CD4-positive, CD25-positive, alpha-beta regulatory T cell (primary cell): ENCODE measurements at regions not wholly inside any gene's neighbourhood (a gene's known extent, or its start where the extent isn't known, plus 50 kb on each side); places are given as distances from the start of the nearest gene placed in this dataset.
"Not testable (repeated sequence)": the region's sequence is repeated elsewhere in the genome, so short reads cannot be mapped to it uniquely, and the experiment has no call there.

Source experiments
- ATAC-seq, 2 donors: fragments of 150-1000 bp; cut with Tn5 transposase; one replicate each; pipeline ENCODE4 v1.10.0; 2021; ENCODE audit warnings: low read depth in 2 of 2, moderate number of reproducible peaks in 2 of 2, moderate library complexity in 1 of 2
- DNase-seq, 3 donors: peaks; one replicate each; pipeline versions ENCODE4 v3.0.0 to v3.0.0-alpha.2; 2012 to 2022; ENCODE audit warnings: mixed read lengths in 1 of 3
- H3K27ac ChIP-seq: one replicate; pipeline ENCODE4 v1.7.0; 2013; ENCODE audit warnings: mild to moderate bottlenecking, low read length; ENCODE audit not compliant: insufficient read depth, poor library complexity, severe bottlenecking
- H3K27me3 ChIP-seq: one replicate; pipeline ENCODE4 v1.7.0; 2013; ENCODE audit warnings: low read length; ENCODE audit not compliant: control insufficient read depth, insufficient read depth
- H3K36me3 ChIP-seq: one replicate; pipeline ENCODE4 v1.7.0; 2013; ENCODE audit warnings: mild to moderate bottlenecking, low read length, moderate library complexity; ENCODE audit not compliant: control insufficient read depth, insufficient read depth
- H3K4me1 ChIP-seq: 2 replicates; pipeline ENCODE4 v1.7.0; 2013; ENCODE audit warnings: mild to moderate bottlenecking, low read length; ENCODE audit not compliant: insufficient read depth, control insufficient read depth, poor library complexity, severe bottlenecking
- H3K4me3 ChIP-seq: one replicate; pipeline ENCODE4 v1.7.0; 2013; ENCODE audit warnings: low read depth, mild to moderate bottlenecking, low read length, moderate library complexity
- H3K9me3 ChIP-seq, 2 experiments: 1 replicate in 1 of 2; 2 replicates in 1 of 2; pipeline ENCODE4 v1.7.0; 2013; ENCODE audit warnings: low read length in 2 of 2, mild to moderate bottlenecking in 1 of 2, moderate library complexity in 1 of 2; ENCODE audit not compliant: control insufficient read depth in 2 of 2
- H3K27ac Mint-ChIP-seq, 3 donors: one replicate each; pipeline ENCODE4 v1.8.0; 2020 to 2022; ENCODE audit warnings: mild to moderate bottlenecking in 3 of 3, mixed read lengths in 3 of 3, moderate library complexity in 2 of 3
- H3K27me3 Mint-ChIP-seq: one replicate; pipeline ENCODE4 v1.8.0; 2022; ENCODE audit warnings: mild to moderate bottlenecking, mixed read lengths
- H3K36me3 Mint-ChIP-seq: one replicate; pipeline ENCODE4 v1.8.0; 2020; ENCODE audit warnings: mixed read lengths
- H3K4me1 Mint-ChIP-seq, 4 donors: one replicate each; pipeline ENCODE4 v1.8.0; 2020 to 2022; ENCODE audit warnings: mixed read lengths in 4 of 4, mild to moderate bottlenecking in 1 of 4
- H3K4me3 Mint-ChIP-seq, 4 donors: one replicate each; pipeline ENCODE4 v1.8.0; 2020 to 2022; ENCODE audit warnings: mild to moderate bottlenecking in 4 of 4, mixed read lengths in 4 of 4, moderate library complexity in 3 of 4
- H3K9me3 Mint-ChIP-seq, 7 donors: one replicate each; pipeline ENCODE4 v1.8.0; 2020 to 2022; ENCODE audit warnings: mixed read lengths in 7 of 7, mild to moderate bottlenecking in 3 of 7, moderate library complexity in 2 of 7

DNA sequence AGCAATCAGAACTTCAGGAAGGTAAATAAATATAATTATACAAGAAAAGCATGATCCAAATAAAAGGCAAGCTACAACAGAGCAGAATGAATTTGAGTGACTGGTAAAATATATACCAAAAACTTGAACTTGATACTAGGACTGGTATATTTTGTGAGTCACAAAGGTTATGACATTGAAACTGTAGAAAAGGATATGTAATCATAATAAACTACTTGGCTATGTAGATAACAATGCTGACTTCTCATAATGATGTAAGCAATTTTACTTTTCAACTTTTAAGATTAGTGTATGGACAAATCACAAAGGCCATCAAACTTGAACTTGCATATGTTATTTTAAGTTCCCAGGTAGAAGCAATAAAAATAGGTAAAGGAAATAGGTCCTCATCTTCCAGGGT is 384.5 kb upstream of the NECTIN3 start:
- Histone ChIP-seq H3K27ac (no peak overlapping the region), H3K4me3 (no peak overlapping the region), H3K36me3 (no peaks in the 10 kb centered on the region), H3K9me3 (no peaks in the 10 kb centered on the region), H3K27me3 (no peaks in the 10 kb centered on the region), H3K4me1 (no peaks in the 10 kb centered on the region)
- Mint-ChIP-seq H3K4me1 (no peaks in the 10 kb centered on the region), H3K27ac (no peak overlapping the region), H3K27me3 (no peaks in the 10 kb centered on the region), H3K9me3 (peaks cover 0 to 3% (median 0%) of the 10 kb centered on the region in 7 donors), H3K4me3 (no peak overlapping the region), H3K36me3 (no peaks in the 10 kb centered on the region)
- ATAC-seq (no peak), DNase-seq (no peak)

DNA sequence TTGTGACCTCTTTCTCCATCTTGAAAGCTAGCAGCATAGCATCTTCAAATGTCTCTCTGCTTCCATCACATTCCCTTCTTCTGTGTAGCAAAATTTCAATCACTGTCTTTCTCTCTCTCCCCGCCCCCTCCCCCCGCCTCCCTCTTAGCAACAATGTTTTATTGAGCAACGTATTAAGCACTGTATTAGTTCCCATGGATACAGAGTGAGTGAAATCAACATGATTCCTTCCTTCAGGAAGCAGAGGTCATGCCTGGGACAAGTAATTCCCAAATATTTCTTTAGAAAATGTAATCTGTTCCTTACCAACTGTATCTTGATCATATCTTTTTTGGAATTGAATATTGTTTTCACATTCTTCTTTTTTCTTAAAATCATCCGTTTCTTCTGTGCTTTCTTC is 373.7 kb upstream of the NECTIN3 start:
- Mint-ChIP-seq H3K36me3 (no peaks in the 10 kb centered on the region), H3K27me3 (no peaks in the 10 kb centered on the region), H3K4me3 (no peak overlapping the region), H3K9me3 (peaks cover 0 to 4% (median 0%) of the 10 kb centered on the region in 7 donors), H3K4me1 (no peaks in the 10 kb centered on the region), H3K27ac (no peak overlapping the region)
- Histone ChIP-seq H3K4me1 (no peaks in the 10 kb centered on the region), H3K27me3 (no peaks in the 10 kb centered on the region), H3K36me3 (no peaks in the 10 kb centered on the region), H3K27ac (no peak overlapping the region), H3K9me3 (no peaks in the 10 kb centered on the region), H3K4me3 (no peak overlapping the region)
- DNase-seq (no peak), ATAC-seq (no peak)

DNA sequence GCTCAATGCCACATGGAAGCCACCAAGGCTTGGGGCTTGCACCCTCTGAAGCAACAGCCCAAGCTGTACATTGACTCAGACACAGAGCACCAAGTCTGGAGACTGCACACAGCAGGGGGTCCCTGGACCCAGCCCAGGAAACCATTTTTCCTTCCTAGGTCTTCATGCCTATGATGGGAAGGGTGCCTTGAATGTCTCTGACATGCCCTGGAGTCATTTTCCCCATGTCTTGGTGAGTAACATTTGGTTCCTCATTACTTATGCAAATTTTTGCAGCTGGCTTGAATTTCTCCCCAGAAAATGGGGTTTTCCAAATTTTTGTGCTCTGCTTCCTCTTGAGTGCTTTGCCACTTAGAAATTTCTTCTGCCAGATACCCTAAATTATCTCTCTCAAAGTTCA is 367.3 kb upstream of the NECTIN3 start:
- not testable (repeated sequence) for H3K27ac Mint-ChIP-seq, H3K36me3 ChIP-seq, H3K36me3 Mint-ChIP-seq, H3K4me1 ChIP-seq, H3K27ac ChIP-seq, H3K4me3 Mint-ChIP-seq, ATAC-seq, H3K9me3 ChIP-seq, H3K27me3 Mint-ChIP-seq, DNase-seq, H3K4me1 Mint-ChIP-seq, H3K4me3 ChIP-seq, H3K27me3 ChIP-seq
- peaks cover 0 to 15% (median 3%) of the 10 kb centered on the region in 7 donors for H3K9me3 Mint-ChIP-seq

DNA sequence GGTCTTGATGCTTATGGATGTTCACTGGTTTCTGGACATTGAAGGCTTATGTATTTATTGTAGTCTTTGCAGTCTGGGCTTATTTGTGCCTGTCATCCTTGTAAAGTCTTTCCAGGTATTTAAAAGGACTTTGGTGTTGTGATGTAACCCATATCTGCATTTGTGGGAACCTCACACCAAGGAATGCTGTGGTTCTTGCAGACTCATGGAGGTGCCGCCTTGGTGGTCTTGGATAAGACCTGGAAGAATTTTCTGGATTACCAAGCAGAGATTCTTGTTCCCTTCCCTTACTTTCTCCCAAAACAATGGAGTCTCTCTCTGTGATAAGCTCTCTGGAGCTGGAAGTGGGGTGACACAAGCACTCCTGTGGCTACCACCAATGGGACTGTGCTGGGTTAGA is 363.5 kb upstream of the NECTIN3 start:
- Mint-ChIP-seq H3K9me3 (peaks cover 0 to 11% (median 3%) of the 10 kb centered on the region in 7 donors), H3K4me3 (no peak overlapping the region), H3K36me3 (no peaks in the 10 kb centered on the region), H3K27me3 (peaks cover 4% of the 10 kb centered on the region), H3K27ac (no peak overlapping the region), H3K4me1 (no peaks in the 10 kb centered on the region)
- ATAC-seq: no peak
- no peaks in the 10 kb centered on the region for H3K9me3 ChIP-seq
- H3K27ac ChIP-seq: no peak overlapping the region
- H3K4me3 ChIP-seq: no peak overlapping the region
- no peak for DNase-seq
- no peaks in the 10 kb centered on the region for H3K36me3 ChIP-seq
- H3K27me3 ChIP-seq: no peaks in the 10 kb centered on the region
- no peaks in the 10 kb centered on the region for H3K4me1 ChIP-seq

DNA sequence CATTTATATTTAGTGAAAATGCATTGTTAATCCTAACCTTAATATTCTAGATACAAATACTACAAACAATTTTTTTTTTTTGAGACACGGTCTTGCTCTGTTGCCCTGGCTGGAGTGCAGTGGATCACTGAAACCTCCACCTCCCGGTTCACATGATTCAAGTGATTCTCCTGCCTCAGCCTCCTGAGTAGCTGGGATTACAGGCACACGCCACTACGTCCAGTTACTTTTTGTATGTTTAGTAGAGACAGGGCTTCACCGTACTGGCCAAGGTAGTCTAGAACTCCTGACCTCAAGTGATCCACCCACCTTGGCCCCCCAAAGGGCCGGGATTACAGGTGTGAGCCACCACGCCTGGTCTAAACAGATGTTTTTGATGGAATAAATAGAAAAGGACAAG is 361.5 kb upstream of the NECTIN3 start:
- Mint-ChIP-seq H3K4me3 (no peak overlapping the region), H3K27ac (no peak overlapping the region), H3K9me3 (peaks cover 0 to 6% (median 0%) of the 10 kb centered on the region in 7 donors), H3K4me1 (no peaks in the 10 kb centered on the region), H3K36me3 (no peaks in the 10 kb centered on the region), H3K27me3 (peaks cover 4% of the 10 kb centered on the region)
- no peaks in the 10 kb centered on the region for H3K9me3 ChIP-seq
- DNase-seq (no peak), ATAC-seq (no peak)
- H3K36me3 ChIP-seq: no peaks in the 10 kb centered on the region
- H3K27ac ChIP-seq: no peak overlapping the region
- H3K4me1 ChIP-seq: no peaks in the 10 kb centered on the region
- H3K4me3 ChIP-seq: no peak overlapping the region
- H3K27me3 ChIP-seq: no peaks in the 10 kb centered on the region

DNA sequence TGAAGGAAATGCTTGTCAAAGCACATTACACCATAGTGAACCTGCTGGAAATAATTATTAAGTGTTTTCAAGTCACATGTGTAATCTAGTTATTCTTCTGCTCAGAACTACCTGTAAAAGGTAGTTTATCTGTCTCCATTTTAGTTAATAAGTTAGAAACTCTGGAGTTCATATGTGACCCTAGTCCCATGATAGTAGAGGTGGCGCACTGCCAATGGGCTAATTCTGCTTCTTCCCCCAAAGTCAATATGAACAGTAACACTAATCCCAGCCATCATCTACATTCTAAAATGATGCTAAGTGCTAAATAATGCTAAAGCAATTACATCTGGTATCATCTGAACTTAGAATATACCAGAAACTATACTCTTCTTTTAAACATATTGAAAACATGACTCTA is 361.0 kb upstream of the NECTIN3 start:
- Histone ChIP-seq H3K9me3 (no peaks in the 10 kb centered on the region), H3K27me3 (no peaks in the 10 kb centered on the region), H3K4me1 (no peaks in the 10 kb centered on the region), H3K27ac (no peak overlapping the region), H3K4me3 (no peak overlapping the region), H3K36me3 (no peaks in the 10 kb centered on the region)
- Mint-ChIP-seq H3K27ac (no peak overlapping the region), H3K36me3 (no peaks in the 10 kb centered on the region), H3K4me3 (no peak overlapping the region), H3K9me3 (peaks cover 0 to 5% (median 0%) of the 10 kb centered on the region in 7 donors), H3K4me1 (no peaks in the 10 kb centered on the region), H3K27me3 (peaks cover 4% of the 10 kb centered on the region)
- DNase-seq: no peak
- no peak for ATAC-seq

DNA sequence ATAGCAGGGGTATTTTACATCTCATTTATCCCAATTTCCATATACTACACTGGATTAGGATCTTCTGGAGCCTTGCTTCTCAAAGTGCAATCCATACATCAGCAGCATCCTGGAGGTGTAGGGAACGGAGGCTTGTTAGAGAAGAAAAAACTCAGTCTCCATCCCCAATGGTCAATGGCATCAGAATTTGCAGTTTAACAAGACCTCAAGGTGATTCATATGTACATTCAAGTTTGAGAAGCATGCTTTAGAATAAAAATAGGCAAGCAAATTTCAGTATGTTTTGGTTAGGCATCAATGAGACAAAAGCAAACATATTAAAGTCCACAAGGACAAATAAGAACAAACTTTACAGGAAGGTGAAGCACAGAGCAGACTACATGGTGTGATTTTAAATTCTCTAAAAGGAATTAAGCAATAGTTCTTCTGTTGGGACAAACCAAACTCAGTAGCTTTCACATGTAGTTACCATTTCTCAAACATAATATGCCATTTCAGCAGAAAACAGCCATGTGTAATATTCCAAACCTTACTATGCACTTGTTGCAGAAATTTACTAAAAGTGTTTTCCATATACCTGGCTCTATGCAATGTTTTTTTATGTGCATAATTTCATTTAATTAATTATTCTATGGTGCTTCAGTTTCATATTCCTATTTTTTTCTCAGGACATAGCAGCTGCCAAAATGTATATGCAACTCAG is 360.3 kb upstream of the NECTIN3 start:
- Histone ChIP-seq H3K27me3 (no peaks in the 10 kb centered on the region), H3K4me1 (no peaks in the 10 kb centered on the region), H3K36me3 (no peaks in the 10 kb centered on the region), H3K9me3 (no peaks in the 10 kb centered on the region), H3K4me3 (no peak overlapping the region), H3K27ac (no peak overlapping the region)
- Mint-ChIP-seq H3K4me1 (no peaks in the 10 kb centered on the region), H3K9me3 (peaks cover 0 to 3% (median 0%) of the 10 kb centered on the region in 7 donors), H3K27me3 (peaks cover 4% of the 10 kb centered on the region), H3K4me3 (no peak overlapping the region), H3K36me3 (no peaks in the 10 kb centered on the region), H3K27ac (no peak overlapping the region)
- DNase-seq (no peak), ATAC-seq (no peak)

DNA sequence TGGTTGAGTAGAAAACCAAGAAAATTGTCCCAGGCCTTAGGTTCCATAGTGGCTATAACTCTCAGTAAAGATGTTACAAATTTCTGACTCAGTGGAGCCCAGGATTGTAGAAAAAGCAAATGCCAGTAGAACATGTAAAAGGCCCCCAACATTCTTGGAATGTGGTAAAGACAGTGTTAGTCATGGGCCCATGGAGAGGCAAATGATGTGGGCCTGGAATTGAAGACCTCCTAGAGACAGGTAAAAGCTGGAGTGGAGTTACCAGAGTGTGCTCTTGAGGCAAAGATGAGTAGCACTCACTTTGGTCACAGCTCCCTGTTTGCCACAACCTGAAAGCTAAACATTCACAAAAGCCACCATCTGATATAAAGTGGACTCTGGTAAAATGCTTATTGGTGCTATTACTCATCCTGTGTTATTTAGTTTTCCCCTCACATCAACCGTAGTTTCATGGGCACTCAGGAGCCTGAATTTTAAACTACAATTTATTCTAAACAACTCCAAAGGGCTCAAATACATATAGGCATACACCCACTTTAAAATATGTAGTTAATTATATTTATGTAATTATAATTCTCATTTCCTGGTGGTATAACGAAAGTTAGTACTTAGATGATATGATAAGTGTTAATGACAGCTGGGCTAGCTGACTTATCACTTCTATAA is 359.6 kb upstream of the NECTIN3 start:
- no peak overlapping the region for H3K27ac ChIP-seq
- H3K36me3 Mint-ChIP-seq: no peaks in the 10 kb centered on the region
- peaks cover 4% of the 10 kb centered on the region for H3K27me3 Mint-ChIP-seq
- H3K9me3 ChIP-seq: no peaks in the 10 kb centered on the region
- no peak overlapping the region for H3K27ac Mint-ChIP-seq
- no peaks in the 10 kb centered on the region for H3K36me3 ChIP-seq
- H3K9me3 Mint-ChIP-seq: peaks cover 0 to 3% (median 0%) of the 10 kb centered on the region in 7 donors
- H3K27me3 ChIP-seq: no peaks in the 10 kb centered on the region
- no peaks in the 10 kb centered on the region for H3K4me1 Mint-ChIP-seq
- no peak for ATAC-seq
- no peak overlapping the region for H3K4me3 ChIP-seq
- H3K4me3 Mint-ChIP-seq: no peak overlapping the region
- DNase-seq: no peak
- no peaks in the 10 kb centered on the region for H3K4me1 ChIP-seq
